GM18868 (cell line): ENCODE measurements at regions not wholly inside any gene's neighbourhood (a gene's known extent, or its start where the extent isn't known, plus 50 kb on each side); places are given as distances from the start of the nearest gene placed in this dataset.
"Not testable (repeated sequence)": the region's sequence is repeated elsewhere in the genome, so short reads cannot be mapped to it uniquely, and the experiment has no call there.

ENCODE experiments used
- ATAC-seq: cut with Tn5 transposase; IDR thresholded peaks from one replicate; pipeline ENCODE4 v1.9.1; 2021; ENCODE audit warnings: mild to moderate bottlenecking, moderate library complexity; ENCODE audit not compliant: unreplicated experiment

- no peak for ATAC-seq
These were observed 603.8 kb downstream of the IQCM start for GRCh38 chr4:149211876-149212275.

GRCh38 chr4:149203256-149204001, 612.2 kb downstream of the IQCM start:
- ATAC-seq, result no peak

GRCh38 chr4:149202117-149202516, 613.5 kb downstream of the IQCM start:
- no peak for ATAC-seq

GRCh38 chr4:149199594-149199993, 616.0 kb downstream of the IQCM start:
- ATAC-seq, result no peak

GRCh38 chr4:149194061-149194460, 621.6 kb downstream of the IQCM start:
- ATAC-seq, result no peak

- no peak for ATAC-seq
These were observed 627.9 kb downstream of the IQCM start for GRCh38 chr4:149187726-149188125.

GRCh38 chr4:149183638-149184037, 632.0 kb downstream of the IQCM start:
- no peak for ATAC-seq

- ATAC-seq, result not testable (repeated sequence)
These were observed 634.2 kb downstream of the IQCM start for GRCh38 chr4:149181459-149181858.

GRCh38 chr4:149176039-149176438, 639.6 kb downstream of the IQCM start:
- ATAC-seq, result no peak

GRCh38 chr4:149175549-149175948, 640.1 kb downstream of the IQCM start:
- ATAC-seq, result no peak

GRCh38 chr4:149173241-149174013, 642.2 kb downstream of the IQCM start:
- ATAC-seq, result no peak

- no peak for ATAC-seq
These were observed 647.0 kb downstream of the IQCM start for GRCh38 chr4:149168645-149169044.

GRCh38 chr4:149166876-149167275, 648.8 kb downstream of the IQCM start:
- ATAC-seq, result no peak

GRCh38 chr4:149166365-149166764, 649.3 kb downstream of the IQCM start:
- ATAC-seq, result no peak

- no peak for ATAC-seq
These were observed 651.4 kb downstream of the IQCM start for GRCh38 chr4:149164282-149164681.

- no peak for ATAC-seq
These were observed 654.4 kb downstream of the IQCM start for GRCh38 chr4:149161247-149161646.

- ATAC-seq, result no peak
These were observed 655.3 kb downstream of the IQCM start for GRCh38 chr4:149160370-149160769.

- ATAC-seq, result no peak
These were observed 656.8 kb downstream of the IQCM start for GRCh38 chr4:149158817-149159216.

GRCh38 chr4:149145803-149146202, 669.8 kb downstream of the IQCM start:
- no peak for ATAC-seq

- no peak for ATAC-seq
These were observed 671.6 kb downstream of the IQCM start for GRCh38 chr4:149144060-149144459.

- no peak for ATAC-seq
These were observed 674.3 kb downstream of the IQCM start for GRCh38 chr4:149141391-149141790.

GRCh38 chr4:149140841-149141240, 674.8 kb downstream of the IQCM start:
- ATAC-seq, result no peak
